Astrocyte of the cerebellum (primary cell): ENCODE measurements at regions not wholly inside any gene's neighbourhood (a gene's known extent, or its start where the extent isn't known, plus 50 kb on each side); places are given as distances from the start of the nearest gene placed in this dataset.
A peak's percentile ranks its signal among the peaks of the same experiment; 100 is the strongest.

ENCODE experiments used
- DNase-seq: peaks from one replicate; pipeline ENCODE4 v3.0.0-alpha.2; 2011; ENCODE audit warnings: low read depth
- H3K4me3 ChIP-seq: 2 replicates; pipeline ENCODE4 v1.5.1; 2011; ENCODE audit warnings: mild to moderate bottlenecking, low read depth, low read length, moderate library complexity
- in situ Hi-C: cut with HindIII; loops from 2 replicates; pipeline ENCODE4 v1.10.0; 2017; ENCODE audit warnings: low sequenced_read_pairs
- TF ChIP-seq, protein P1 (sequence below): IDR thresholded peaks from 2 replicates; pipeline ENCODE4 v1.5.1; 2012; ENCODE audit warnings: low read length, low read depth, moderate library complexity, mild to moderate bottlenecking; ENCODE audit errors: missing control alignments

DNA sequence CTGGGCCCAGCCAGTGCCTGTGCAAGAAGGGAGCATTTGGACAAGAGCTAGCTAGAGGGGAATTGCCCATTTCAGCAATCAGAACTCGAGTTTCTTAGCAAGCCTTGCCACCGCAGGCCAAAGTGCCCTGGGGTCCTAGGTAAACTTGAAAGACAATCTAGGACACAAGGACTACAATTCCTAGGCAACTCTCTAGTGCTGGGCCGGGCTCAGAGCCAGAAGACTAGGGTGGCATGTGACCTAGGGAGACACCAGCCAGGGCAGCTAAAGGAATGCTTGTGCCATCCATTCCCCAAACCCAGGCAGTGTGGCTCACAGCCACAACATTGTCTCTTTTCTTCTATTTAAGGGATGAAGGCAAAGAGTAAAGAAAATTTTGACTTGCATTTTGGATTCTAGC, 205.0 kb downstream of the BMP4 start:
- TF ChIP-seq, protein P1, sequence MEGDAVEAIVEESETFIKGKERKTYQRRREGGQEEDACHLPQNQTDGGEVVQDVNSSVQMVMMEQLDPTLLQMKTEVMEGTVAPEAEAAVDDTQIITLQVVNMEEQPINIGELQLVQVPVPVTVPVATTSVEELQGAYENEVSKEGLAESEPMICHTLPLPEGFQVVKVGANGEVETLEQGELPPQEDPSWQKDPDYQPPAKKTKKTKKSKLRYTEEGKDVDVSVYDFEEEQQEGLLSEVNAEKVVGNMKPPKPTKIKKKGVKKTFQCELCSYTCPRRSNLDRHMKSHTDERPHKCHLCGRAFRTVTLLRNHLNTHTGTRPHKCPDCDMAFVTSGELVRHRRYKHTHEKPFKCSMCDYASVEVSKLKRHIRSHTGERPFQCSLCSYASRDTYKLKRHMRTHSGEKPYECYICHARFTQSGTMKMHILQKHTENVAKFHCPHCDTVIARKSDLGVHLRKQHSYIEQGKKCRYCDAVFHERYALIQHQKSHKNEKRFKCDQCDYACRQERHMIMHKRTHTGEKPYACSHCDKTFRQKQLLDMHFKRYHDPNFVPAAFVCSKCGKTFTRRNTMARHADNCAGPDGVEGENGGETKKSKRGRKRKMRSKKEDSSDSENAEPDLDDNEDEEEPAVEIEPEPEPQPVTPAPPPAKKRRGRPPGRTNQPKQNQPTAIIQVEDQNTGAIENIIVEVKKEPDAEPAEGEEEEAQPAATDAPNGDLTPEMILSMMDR, result no peak
- H3K4me3 ChIP-seq, result no peak overlapping the region
- in situ Hi-C loops, result no loop called here
- DNase-seq, result no peak

DNA sequence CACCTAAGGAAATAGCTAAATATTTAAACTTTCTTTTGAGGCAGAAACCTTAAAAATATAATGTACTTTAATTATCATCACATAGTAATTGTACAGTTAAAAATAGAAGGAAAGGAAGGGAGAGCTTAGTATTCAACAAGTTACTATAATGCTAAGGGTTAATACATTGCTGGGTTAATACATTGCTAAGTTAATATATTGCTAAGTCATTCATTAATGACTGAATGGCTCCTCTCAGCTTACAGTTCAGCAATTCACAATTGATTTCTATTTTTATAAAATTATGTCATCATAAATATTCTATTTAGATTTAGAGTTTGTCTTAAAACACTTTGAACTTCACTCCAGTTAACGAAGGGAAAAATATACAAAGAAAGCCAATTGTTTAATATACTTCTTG, 207.9 kb downstream of the BMP4 start:
- no peak for DNase-seq

DNA sequence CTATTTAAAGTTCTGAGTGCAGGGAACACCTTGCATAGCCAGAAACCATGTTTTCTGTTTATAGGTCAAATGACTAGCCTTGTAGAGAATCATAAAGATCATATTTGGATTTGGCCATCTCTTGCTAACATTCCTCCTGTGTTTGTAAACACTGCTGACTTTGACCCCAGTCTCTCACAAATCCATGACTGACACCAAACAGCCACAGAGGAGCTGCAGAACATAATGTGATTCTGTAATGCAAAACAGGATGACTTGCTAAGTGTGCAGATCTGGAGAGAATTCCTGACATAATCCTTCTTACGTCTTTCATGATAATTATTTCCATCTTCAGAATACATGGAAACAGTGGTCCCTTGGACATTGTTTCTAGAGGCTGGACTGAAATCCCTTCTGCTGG, 211.8 kb downstream of the BMP4 start:
- H3K4me3 ChIP-seq, result no peak overlapping the region
- in situ Hi-C loops, result no loop called here
- TF ChIP-seq, protein P1, result no peak
- DNase-seq, result no peak

More for the DNA sequence above, 207.9 kb downstream of the BMP4 start:
- in situ Hi-C loops, result no loop called here
- TF ChIP-seq, protein P1, result no peak
- H3K4me3 ChIP-seq, result no peak overlapping the region

DNA sequence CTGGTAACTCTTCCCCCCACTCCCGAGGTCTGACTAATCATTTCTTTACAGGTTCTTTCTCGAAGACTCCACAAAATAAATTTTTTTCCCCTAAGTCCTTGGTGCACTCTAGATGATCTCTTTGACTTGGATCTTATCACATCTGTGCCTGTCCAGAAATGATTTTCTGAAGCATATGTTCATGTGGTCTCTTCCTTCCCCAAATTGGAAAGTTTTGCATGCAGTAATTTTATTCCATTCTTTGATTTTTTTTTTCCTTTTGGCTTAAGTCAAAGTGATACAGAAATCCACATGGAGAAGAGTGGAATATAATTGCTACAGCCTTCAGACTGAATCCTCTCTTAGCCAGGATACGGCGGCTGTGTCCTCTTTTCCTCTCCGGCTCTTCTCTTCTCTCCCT, 213.3 kb downstream of the BMP4 start:
- TF ChIP-seq, protein P1, result no peak
- in situ Hi-C loops, result no loop called here
- DNase-seq, result no peak
- H3K4me3 ChIP-seq, result no peak overlapping the region

DNA sequence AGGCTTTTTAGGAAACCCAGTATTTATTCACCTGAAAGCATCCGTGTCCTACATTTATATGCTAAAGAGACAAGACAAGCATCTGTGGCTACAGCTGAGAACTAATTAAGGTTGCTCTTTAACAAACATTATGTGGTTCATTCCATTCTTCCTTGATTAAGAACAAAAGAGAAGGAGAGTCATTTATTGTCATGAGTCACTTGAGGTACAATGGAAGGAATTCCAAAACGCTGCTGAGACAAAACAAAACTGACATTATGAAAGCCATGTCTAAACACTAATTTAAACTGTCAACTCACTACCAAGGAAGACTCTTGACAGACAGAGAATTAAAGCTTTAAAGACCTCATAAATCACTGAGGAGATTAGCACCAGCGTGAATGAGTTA, 214.4 kb downstream of the BMP4 start:
- no peak overlapping the region for H3K4me3 ChIP-seq
- no peak for DNase-seq
- TF ChIP-seq, protein P1, result no peak
- in situ Hi-C loops, result no loop called here

DNA sequence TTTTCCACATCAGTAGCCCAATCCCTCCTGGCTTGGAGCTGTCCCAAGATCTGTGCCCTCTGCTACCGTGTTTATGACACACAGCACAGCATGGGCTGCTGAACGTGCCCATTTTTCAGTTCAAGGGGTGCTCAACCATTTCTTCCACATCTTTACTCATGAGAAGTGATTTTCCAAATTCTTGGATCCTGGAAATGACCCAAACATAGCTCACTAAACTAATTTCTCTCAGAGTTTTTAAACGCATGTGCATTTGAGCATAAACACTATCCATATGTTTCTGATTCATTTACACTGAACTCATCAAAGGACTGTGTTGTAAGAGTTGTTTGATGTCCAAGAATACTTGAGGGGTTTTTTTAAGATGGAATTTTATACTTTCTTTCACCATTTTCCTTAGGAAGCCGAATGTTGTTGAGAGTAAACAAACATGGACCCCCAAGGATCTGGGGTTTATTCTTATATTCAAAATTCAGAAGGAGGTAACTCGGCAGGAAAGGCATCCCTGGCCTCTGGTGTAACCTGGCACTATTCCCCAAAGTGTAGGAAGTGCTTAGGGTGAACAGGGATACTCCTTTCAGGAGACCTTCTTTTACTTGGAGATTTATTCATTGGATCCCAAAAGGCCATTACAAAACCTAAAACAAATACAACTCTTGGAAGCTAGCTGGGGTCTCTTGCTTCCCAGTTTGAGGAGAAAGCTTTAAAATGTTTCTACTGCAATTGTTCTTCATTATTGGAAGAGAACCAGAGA, 215.0 kb downstream of the BMP4 start:
- peak; percentile 44 for DNase-seq
- no peak overlapping the region for H3K4me3 ChIP-seq
- in situ Hi-C loops, result no loop called here
- TF ChIP-seq, protein P1, result no peak
